ENCODE measurements at regions not wholly inside any gene's neighbourhood (a gene's known extent, or its start where the extent isn't known, plus 50 kb on each side); places are given as distances from the start of the nearest gene placed in this dataset.

DNA sequence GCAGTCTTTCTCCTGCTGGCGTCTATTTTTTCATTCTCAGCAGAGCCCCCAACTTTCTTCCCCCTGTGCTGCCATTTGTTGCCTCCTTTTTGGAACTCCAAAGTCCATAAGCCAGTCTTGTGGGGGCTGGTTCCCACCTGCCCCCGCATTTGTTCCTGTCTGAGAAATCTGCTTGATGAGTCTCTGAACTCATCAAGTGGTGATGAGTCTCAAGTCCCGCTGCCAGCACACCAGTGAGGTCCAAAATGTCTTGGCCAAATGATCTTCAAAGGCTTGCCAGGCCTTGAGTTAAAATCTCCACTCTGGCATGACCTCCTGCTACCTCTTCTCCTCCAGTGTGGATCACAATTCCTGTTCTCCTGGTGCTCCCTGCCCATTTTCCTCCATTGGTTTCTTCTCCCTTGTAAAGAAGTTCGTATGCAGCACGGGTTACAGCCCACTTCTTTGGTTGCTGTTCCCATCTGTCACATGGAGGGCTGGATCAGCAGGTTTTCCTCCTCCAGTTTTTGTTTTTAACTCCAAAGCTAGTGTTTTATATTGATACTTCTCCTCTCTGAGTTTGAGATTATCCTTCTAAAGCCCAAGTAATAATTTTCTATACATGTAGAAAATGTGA lies 72.7 kb upstream of the LIMCH1 start:
- no peak for DNase-seq

DNA sequence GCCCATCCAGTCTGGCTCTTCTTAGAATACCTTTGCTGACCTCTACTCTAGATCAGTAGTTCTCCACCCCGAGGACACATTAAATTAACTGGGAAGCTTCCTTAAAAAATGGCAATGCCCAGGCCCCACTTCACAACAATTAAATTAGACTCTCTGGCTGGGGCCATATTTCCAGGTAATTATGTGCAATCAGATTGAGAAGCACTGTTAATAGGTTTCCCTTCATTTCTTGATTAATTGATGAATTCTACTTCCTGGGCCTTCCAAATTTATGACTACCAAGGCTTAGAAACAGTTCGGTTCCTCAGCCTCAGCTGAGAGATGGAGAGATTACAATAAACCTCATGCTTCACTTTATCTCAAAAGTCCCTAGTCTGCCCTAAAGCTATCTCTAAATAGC lies 71.7 kb upstream of the LIMCH1 start:
- no peak for DNase-seq

DNA sequence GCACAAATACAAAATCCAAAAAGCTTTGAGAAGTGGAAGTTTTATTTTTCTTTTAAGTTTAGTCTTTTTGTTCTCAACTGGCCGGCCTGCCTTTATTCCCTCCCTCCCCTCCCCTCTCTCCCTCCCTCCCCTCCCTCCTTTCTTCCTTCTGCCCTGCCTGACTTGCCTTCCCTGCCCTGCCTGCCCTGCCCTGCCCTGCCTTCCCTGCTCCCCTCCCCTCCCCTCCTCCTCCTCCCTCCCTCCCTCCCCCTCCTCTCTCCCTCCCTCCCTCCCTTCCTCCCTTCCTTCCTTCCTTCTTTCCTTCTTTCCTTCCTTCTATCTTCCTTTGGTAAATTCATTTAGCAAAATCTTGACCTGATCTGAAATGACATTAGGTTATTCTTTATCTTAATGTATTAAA lies 69.8 kb upstream of the LIMCH1 start:
- DNase-seq = no peak

DNA sequence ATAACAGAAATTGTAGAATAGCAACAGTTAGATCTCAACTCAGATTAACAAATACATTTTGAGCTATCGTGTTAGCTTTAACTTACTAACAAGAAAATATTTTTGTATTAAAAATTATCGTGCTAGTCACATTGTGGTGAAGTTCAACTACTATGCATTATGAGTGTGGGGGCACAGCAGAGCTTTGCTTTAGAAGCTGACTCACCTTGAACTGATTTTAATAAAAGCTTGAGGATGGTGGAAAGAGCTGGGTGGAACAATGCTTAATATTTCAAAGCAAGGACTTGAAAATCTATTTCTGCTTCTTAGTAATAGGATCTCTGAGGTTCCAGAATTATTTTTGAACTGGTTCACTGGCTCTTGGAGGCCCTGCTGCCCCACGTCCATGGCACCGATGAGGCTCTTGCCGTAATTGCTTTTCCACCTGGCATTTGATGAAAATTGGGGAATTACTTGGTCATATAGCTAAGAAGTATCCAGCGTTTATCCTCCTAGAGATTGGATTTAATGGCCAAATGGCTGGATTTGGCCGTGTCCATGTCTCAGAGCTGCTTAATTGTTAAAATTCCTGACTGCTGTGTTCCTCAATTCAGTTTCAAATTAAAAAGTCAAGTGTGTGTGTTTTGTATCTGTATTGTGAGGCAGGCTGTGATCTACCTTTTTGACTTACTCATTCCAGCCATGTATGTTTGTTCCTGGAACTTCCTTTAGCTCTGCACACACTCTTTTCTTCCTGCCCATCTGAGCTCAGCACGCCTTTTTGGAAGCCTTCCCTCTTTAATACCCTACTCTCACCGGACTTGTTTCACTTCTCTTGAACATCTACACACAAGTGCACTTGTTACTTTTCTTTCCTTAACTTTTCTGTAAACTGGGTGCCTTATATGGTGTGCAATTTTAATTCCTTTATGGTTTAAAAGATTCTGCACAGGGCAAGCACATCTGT lies 66.6 kb upstream of the LIMCH1 start:
- no peak for DNase-seq

DNA sequence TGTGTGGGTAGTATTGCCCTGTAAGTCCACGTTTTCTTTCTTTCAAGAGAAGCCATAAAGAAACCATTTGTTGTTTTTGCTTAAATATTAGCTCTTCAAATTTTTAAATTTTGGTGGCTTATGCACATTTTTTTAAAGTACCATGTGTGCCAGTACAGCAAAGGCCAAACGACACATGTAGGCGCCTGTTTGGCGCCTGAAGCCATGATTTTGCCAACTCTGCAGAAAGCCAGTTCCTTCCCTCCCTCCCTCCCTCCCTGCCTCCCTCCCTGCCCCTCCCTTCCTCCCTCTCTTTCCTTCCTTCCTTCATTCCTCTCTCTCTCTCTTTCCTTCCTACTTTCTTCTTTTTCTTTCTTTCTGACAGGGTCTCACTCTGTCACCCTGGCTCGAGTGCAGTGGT lies 65.9 kb upstream of the LIMCH1 start:
- DNase-seq = no peak

DNA sequence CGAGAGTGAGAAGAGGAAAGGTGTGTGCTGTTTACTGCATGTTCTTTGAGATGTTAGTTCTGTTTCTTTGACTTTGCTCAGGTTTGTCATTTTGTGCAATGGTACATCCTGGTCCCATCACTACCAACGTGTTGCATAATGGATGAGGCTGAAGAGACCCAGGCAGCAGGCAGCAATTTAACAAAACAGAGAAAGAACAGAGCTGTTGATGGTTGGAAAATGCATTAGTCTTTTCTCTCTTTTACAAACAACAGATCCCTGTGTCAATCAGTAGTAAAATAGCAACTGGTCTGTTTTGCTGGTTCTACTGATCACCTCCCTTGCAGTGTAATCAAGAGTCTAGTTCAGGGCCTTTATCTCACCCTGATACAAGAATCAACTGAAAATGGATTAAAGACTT lies 64.8 kb upstream of the LIMCH1 start:
- no peak for DNase-seq

DNA sequence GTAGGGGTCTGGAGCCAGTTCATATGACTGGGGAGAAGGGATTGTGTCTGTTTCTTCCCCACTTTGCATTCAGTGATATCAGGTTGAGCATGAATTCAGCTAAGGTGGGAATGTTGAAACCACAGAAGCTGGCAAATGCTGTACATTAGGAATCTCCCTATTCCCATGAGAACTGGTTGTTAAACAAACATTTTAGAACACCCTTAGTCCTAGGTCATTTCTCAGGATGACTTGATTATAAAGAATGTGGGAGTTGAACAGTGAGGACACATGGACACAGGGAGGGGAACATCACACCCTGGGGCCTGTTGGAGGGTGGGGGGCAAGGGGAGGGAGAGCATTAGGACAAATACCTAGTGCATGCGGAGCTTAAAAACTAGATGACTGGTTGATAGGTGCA lies 62.6 kb upstream of the LIMCH1 start:
- DNase-seq = peak; percentile 38

DNA sequence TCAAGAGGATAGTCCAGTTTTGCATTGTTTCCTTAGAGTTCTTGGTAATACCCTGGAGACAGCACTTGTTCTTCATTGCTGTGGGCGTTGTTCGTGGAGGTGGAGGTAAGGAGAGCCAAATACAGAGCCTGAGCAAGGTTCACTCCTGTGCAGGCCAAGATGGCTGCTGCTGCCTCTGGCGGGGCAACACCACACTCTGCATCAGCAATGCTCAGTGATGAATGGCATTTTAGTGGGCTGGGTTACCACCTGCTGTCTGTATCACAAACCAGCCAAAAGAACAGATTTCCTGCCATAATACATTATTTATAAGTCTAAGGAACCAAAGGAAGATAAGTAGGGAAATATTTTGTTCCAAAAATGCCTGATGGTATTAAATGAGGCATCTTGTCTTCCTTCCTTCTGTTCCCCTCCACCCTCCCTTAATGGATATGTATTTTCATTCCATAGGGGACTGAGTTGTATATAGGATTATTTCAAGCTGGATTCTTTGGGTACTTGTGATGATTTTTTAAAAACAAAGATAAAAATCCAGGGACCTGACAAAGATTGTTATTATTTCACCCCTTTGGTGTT lies 61.6 kb upstream of the LIMCH1 start:
- no peak for DNase-seq

DNA sequence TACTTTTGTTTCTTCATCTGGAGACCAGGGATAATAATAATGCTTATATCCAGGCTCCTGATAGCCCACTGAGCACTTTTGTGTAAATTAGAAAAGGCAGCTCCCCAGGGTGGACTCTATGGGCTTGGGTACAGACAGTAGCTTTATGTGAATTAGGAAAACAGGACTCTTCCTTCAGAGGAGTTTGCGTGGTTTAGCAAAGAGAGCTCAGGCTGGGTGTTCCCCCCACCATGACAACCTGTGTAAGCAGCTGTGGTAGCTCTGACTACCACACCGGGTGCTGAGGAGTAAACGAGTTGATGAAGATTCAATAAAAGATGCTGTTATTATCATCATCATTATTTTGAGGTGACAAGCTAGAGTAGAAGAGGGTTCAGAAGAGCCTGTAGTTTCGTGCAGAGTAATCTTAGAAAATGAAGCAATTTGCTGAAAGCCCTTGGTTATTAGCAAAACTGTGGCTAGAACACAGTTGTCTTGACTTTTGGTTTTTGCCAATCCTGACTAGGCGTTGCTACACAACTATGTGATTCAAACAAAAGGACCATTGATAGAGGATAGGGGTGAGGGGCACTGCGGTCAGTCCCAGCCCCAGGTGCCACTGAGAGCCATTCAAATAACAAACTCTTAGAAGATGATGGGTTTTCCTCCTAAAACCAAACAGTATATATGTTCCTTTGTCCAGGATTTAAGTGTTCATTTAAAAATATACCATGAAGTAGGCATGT lies 60.6 kb upstream of the LIMCH1 start:
- DNase-seq = no peak

DNA sequence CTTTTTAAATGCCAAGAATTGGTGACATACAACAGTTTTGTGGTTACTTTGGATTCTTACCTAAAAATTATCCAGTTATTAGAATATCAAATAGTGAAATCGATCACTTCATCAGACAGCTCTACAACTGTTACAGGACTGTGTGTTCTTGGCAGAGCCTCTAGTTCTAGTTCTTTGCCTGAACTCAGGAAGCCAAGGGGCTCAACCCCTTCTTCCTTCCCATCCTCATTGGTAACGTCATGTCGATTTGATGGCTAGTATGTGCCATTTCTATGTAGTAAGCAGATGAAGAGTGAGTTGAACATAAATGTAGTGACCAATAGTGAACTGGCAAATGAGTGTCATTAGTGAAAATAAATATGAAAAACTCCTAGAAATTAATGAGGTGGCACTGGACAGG lies 59.4 kb upstream of the LIMCH1 start:
- DNase-seq = no peak

DNA sequence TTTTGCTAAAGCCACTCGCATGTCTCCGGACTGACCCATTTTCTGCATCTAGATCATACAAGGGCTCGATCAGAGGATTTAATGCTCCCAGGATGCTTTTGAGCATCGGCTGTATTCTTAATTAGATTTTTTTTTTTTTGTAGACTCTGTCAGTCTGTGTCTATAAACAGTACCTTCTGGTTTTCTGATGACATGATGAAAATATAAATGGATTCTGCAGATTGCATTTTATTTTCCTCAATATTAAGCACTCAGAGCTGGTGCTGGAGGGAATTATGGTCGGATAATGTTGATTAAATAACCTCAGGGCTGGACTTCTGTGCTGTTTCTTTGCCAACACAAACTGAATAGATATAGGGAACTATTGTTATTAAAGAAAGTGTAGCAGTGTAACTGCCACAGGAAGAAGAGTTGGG lies 57.1 kb upstream of the LIMCH1 start:
- no peak for DNase-seq

DNA sequence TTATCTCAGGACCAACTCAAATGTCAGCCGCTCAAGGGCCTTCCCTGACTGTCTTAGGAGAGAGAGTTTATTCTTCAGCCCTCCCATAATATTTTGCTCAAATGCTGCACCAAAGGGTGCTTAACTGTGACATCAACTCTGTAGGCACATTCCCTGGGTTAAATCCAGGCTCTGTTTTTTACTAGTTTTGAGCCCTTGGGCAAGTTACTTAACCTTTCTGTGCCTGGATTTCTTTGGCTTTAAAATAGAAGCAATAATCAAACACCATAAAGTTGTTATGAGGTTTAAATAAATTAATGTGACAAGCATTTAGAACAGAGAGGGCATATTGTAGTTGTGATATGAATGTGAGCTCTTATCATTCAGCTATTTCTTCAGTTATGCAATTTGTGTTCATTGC lies 54.2 kb upstream of the LIMCH1 start:
- DNase-seq = no peak

DNA sequence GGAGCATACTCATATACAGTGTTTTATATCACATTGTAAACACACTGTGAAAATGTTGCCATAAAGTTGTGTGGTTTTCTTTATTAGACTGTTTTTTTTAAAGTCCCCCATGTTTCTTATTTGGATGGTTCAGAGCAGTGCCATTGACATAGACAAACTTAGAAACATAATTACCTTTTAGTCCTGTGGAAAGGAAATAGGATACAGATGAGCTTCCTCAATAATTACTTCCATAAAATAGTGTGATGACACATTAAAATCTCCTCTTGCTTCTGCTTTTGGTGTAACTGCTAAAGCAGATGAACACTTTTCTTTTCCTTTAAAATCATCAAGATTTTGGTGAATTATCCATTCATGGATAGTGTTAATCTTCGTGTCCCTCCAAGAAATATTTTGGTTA lies 52.9 kb upstream of the LIMCH1 start:
- DNase-seq = no peak

DNA sequence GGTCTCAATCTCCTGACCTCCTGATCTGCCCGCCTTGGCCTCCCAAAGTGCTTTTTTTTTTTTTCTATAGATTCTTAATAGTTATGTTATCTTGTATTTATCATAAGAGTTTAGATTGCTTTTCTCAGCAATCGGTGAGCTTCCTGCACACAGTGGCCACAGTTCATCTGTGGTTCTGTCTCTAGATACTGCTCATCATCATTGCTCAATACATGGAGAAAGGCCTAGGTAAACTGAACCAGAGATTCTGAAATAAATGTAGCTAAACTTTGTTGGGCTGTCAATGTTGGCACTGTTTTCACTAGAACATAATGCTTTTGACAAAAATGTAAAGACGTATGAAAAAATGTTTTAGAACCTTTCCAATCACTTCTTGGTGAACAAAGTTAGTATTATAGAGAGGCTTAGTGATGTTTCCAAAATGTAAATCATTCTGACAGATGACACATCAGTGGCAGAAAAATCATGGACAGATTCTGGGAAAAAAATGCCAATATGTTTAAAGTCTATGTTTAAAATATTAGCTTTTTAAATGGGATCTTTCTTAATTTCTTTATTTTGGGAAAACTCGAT lies 50.0 kb upstream of the LIMCH1 start:
- DNase-seq = no peak

All from fibroblast of skin of back (primary cell).